ENCODE measurements at regions not wholly inside any gene's neighbourhood (a gene's known extent, or its start where the extent isn't known, plus 50 kb on each side); places are given as distances from the start of the nearest gene placed in this dataset.

DNA sequence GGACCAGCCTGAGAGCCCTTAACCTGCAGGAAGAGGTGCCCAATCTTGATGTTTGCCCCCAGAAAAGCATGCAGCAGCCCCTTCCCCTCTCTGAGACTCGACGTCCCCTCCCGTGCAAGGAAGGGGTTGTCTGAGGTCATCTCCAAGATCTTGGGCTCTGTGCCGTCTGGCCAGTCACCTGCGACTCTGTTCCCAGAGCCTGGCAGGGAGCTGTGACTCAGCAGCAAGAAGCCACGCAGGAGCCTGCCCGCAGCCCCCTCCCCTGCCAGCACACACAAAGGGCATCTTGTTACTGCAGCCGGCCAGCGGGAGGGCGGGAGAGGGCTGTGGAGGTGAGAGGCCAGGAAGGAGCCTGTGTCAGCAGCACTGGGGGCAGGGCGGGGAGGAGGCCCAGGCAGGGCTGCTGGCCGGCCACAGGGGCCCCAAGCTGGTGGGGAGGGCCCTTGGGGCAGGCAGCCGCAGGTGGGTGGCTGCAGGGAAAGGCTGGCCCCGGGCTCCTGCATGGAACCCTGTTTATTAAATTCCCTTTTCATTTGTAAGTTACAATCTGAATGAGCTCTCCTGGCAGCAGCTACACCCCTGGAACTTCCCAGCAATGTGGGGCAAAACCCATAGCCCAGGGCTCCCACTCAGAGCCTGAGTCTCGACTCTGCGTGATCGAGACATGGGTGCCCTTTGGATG lies 103.7 kb upstream of the ZMIZ1 start:
- H3K4me3 ChIP-seq (ENCODE audit: low read depth, low read length): no peak overlapping the region
- TF ChIP-seq, protein P1, sequence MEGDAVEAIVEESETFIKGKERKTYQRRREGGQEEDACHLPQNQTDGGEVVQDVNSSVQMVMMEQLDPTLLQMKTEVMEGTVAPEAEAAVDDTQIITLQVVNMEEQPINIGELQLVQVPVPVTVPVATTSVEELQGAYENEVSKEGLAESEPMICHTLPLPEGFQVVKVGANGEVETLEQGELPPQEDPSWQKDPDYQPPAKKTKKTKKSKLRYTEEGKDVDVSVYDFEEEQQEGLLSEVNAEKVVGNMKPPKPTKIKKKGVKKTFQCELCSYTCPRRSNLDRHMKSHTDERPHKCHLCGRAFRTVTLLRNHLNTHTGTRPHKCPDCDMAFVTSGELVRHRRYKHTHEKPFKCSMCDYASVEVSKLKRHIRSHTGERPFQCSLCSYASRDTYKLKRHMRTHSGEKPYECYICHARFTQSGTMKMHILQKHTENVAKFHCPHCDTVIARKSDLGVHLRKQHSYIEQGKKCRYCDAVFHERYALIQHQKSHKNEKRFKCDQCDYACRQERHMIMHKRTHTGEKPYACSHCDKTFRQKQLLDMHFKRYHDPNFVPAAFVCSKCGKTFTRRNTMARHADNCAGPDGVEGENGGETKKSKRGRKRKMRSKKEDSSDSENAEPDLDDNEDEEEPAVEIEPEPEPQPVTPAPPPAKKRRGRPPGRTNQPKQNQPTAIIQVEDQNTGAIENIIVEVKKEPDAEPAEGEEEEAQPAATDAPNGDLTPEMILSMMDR (IDR thresholded peaks at IDR 0.05; ENCODE audit: low read depth, low read length): no peak

DNA sequence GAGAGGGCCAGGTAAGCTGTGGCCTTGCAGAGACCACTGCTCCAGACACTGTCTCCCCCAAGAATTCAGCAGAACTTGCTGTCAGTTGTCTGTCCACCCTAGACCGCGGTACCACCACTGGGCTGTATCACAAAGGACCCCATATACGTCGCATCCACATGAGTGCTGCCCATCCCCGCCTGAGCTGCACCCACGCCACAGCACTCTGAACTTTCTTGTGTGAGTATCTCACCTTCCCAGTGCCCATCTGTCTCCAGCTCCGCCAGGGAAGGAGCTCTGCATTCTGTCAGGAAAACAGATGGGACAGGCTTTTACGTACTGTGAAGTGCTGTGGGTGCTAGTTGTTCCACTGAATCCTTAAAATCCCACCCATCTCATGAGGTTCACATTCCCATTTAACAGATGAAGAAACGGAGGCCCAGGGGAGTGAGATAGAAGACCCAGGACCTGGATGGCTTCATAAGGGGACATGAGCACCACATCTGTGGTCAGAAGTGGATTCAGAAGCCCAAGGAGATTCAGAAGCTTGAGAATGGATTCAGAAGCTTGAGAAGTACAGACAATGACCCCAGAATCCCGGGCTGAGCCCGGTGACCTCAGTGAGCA lies 102.5 kb upstream of the ZMIZ1 start:
- TF ChIP-seq, protein P1 (IDR thresholded peaks at IDR 0.05; ENCODE audit: low read depth, low read length): no peak
- no peak overlapping the region for H3K4me3 ChIP-seq (ENCODE audit: low read depth, low read length)

DNA sequence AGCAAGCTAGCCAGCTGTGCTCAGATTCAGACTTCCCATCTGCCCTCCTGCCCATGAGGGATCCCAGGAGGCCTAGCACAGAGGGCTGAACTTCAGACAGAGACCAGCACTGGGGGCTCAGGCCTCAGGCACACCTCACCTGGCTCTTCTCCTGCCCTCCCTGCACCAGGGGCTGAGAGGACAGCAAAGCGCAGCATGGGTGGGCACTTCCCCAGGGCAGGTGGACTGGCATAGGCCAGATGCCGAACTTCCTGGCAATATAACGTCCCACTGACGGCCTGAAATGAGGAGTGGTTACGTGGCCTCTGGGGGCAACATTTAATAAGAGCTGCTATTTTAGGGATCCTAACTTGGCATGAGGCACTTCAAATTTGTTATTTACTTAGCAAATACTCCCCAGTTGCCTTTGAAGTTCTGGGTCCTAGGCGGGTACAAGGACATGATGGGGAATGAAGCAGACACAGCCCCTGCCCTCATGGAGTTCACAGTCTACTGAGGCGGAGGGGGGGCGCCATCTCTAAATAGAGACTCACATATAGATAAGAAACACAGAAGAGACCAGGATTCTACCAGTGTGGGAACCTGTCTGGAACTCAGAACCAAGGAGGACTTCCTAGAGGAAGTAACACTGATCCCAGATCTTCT lies 101.8 kb upstream of the ZMIZ1 start:
- TF ChIP-seq, protein P1 (IDR thresholded peaks at IDR 0.05; ENCODE audit: low read depth, low read length): no peak
- no peak overlapping the region for H3K4me3 ChIP-seq (ENCODE audit: low read depth, low read length)

DNA sequence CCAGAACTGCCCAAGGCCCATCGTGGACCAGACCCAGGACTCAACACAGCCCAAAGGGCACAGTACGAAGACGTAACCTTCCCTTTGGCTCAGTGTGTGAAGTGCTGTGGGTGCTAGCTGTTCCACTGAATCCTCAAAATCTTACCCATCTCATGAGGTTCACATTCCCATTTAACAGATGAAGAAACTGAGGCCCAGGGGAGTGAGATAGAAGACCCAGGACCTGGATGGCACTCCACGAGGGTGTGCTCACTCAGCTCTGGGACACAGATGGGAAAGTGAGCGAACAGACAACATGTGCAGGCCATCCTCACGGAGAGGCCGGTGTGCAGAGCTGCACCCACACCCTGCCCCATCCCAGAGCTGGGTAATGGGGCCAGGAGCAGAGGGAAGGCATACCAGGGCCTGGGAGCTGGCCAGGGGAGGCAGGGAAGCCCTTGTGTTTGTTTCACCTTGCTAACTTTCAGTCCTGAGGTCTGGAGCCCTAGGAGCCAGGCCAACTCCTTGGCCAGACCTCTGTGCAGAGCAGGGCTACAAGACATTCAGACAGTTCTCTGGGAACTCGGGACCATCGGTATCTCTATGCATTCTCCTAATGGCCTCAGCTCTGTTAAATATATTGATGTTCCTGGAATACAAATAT lies 100.3 kb upstream of the ZMIZ1 start:
- no peak overlapping the region for H3K4me3 ChIP-seq (ENCODE audit: low read depth, low read length)
- TF ChIP-seq, protein P1 (IDR thresholded peaks at IDR 0.05; ENCODE audit: low read depth, low read length): no peak

DNA sequence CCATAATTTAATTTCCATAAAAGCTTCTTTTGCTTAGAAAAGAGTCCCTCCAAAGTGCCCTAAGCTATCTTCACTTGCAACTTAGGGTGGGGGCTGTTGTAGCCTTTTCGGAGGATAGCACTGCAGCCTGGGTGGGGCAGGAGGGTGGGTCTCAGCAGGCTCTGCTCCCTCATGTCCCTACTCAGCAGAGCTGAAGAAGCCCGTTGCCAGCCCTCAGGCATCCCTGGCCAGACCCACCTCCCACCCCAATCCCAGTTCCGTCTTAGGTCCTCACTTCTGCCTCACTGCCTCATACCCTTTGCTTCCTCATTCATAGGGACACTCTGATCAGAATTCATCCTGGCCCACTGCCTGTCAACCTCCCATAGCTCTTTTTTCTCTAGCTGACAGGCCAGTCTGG lies 99.8 kb upstream of the ZMIZ1 start:
- H3K4me3 ChIP-seq (ENCODE audit: low read depth, low read length): no peak overlapping the region
- TF ChIP-seq, protein P1 (IDR thresholded peaks at IDR 0.05; ENCODE audit: low read depth, low read length): no peak

DNA sequence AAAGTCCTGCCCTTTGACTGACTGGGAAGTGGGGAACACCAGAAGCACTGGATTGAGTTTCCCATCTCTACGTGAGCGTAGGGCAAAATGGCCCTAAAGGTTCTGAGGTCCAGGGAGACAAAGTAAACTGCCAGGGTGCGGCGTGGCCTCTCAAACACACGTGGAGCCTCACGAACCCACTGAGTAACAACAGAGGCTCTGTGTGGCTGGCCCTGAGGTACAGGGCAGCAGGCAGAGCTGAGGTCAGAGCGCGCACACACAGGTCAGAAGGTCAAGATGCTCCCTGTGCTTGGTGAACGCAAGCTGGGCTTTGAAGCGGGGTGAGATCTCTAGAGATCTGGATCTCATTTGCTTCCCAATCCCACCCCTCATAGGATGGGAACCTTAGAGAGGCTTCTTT lies 99.0 kb upstream of the ZMIZ1 start:
- TF ChIP-seq, protein P1 (IDR thresholded peaks at IDR 0.05; ENCODE audit: low read depth, low read length): no peak

DNA sequence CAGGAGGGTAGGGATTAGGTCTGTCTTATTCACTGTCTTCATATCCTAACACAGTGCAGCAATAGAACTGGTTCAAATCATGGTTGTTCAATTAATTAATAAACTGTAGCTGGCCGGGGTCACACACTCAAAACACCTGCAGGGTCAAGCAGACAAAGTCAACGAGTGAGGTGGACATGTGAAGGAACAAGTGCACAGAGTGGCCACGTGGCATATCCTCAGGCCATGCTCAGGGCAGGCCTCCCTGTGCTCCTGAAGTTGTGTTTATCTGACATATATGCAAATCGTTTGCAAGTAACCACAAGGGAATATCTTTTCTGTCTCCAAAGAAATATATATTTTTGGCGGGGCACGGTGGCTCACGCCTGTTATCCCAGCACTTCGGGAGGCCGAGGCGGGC lies 98.5 kb upstream of the ZMIZ1 start:
- TF ChIP-seq, protein P1 (IDR thresholded peaks at IDR 0.05; ENCODE audit: low read depth, low read length): no peak
- H3K4me3 ChIP-seq (ENCODE audit: low read depth, low read length): no peak overlapping the region

More for the DNA sequence above, 99.0 kb upstream of the ZMIZ1 start:
- no peak overlapping the region for H3K4me3 ChIP-seq (ENCODE audit: low read depth, low read length)
